ENCODE measurements at regions not wholly inside any gene's neighbourhood (a gene's known extent, or its start where the extent isn't known, plus 50 kb on each side); places are given as distances from the start of the nearest gene placed in this dataset.

DNA sequence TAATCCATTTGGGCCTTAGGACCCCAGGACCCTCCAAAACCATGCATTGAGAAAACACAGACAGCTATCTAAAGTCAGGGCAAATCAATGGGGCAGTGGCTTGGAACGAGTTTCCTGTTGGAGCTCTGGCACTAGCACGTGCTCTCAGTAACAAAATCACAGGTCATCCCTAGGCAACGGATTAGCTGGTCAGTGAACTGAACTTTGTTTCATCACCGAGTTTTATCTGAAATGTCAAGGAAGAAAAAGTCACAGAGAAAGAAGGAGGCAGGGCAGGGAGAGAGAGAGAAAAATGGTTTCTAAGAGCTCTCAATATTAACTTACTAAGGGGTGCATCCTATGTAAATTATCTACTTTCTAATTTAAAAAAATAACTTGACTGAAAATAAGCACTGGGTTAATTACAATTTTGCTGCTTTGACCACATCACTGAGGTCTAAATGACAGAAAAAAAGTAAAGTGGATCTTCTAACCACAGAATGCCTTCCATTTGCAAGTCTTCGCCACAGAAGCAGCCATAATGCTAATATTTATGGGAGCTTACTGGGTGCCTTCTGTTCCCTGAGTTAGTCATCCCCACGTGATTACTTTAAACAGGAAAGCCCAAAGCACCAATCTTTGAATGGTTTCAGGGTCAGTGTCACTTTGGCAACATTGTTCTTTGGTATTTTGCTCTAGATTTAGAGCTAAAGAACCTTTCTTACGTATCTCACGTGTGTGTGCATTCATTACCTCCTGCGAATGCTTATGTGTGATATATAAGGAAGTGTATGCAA lies 503.9 kb downstream of the RASEF start:
- in situ Hi-C loops (cut with HindIII; ENCODE audit: low pct_unique_long_range_greater_than_20kb, low sequenced_read_pairs): no loop called here
- DNase-seq (ENCODE audit: low read depth, low spot score): peak; percentile 75

DNA sequence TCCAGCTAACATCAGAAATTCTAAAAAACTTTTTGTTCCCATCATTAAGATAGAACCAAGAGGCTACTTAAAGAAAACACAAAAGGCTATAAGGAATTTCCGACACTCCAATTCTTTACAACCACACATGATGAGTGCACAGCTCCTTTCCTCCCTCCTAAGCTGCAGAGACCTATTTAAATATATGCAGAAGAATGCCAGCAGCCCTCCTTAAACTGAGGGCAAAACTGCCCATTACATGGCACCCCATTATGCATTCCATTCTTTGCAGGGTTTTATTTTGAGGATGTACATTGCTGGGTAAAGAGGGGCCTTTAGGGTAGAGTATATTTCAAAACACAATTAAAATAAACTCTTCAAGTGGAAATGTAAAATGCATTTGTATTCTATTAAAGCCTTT lies 502.9 kb downstream of the RASEF start:
- no peak for DNase-seq (ENCODE audit: low read depth, low spot score)
- in situ Hi-C loops (cut with HindIII; ENCODE audit: low pct_unique_long_range_greater_than_20kb, low sequenced_read_pairs): no loop called here

DNA sequence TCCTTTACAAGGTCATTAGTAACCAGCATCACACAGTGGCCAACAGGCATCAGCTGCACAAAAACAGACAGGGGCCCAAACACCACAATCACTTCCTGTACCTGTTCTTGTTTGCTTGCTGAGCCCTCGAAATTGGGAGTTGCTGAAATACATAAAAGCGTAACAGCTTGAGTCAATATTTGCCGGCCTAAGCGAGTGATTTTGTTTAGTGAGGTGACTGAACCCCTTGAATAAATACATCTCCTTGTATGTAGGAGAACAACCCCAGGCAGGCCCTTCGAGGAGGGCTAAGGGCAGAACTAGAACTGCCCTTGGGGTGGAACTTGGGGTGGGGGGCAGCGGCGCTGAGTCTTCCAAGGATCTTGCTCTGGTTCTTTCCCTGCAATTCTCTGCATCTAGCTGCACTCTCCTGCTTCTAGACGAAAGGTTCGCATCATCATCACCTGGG lies 502.5 kb downstream of the RASEF start:
- no peak for DNase-seq (ENCODE audit: low read depth, low spot score)
- in situ Hi-C loops (cut with HindIII; ENCODE audit: low pct_unique_long_range_greater_than_20kb, low sequenced_read_pairs): no loop called here

DNA sequence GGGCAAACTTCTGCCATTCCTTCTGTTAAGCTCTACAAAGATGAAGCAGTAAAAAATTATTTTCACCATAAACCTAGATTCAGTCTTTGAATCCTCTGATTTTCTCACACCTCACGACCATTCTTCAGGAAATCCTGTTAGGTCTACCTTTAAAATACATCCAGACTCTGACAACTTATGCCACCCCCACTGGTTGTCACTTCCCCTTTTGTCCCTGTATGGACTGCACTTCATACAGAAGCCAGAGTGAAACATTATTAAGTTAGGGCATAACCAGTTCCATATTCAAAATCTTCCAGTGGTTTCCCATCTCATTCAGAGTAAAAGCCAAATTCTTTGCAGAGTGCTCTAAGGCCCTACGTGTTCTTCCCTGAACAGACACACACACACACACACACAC lies 499.8 kb downstream of the RASEF start:
- in situ Hi-C loops (cut with HindIII; ENCODE audit: low pct_unique_long_range_greater_than_20kb, low sequenced_read_pairs): no loop called here
- DNase-seq (ENCODE audit: low read depth, low spot score): no peak

DNA sequence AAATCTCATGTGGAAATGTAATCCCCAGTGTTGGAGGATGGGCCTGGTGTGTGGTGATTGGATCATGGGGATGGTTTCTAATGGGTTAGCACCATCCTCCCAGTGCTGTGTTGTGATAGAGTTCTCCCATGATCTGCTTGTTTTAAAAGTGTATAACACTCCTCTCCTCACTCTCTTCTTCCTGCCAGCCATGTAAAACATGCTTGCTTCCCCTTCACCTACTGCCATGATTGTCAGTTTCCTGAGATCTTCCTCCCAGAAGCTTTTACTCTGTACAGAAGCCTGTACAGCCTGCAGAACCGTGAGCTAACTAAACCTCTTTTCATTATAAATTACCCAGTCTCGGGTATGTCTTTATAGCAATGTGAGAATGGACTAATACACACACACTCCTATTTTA lies 499.1 kb downstream of the RASEF start:
- DNase-seq (ENCODE audit: low read depth, low spot score): no peak
- in situ Hi-C loops (cut with HindIII; ENCODE audit: low pct_unique_long_range_greater_than_20kb, low sequenced_read_pairs): no loop called here

DNA sequence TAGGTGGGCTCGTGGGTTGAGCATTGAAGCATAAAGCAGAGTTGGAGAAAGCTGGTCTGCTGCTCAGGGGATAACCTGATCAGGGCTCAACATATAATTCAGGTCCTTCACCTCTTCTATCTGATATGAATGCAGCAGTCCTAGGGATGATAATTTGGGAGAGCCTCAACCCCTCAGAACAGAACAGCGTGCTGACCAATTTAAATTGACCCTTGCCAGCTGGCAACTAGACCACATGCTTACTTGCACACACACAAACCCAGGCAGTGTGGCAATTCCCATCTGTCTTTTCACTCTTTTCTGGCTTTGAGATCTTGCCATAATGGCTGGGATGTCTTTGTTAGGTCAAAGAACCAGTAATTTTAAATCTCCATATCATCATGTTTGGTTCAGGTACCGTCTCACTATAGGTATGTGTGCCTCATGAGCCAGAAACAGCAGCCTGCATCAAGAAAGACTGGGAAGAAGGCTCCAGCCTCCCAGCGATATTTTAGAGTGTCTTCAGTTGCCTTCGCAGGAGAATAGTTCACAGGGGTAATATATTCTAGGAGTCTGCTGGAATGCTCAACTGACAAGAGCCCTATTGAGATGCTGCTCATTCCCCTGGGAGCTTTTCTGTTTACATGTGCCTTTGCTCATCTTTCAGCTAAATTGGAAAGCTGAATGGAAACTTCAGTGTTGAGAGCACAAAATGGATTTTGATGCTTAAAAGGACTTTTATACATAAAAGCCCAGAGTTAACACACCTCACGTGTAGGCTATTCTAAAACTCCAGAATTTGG lies 497.6 kb downstream of the RASEF start:
- in situ Hi-C loops (cut with HindIII; ENCODE audit: low pct_unique_long_range_greater_than_20kb, low sequenced_read_pairs): no loop called here

DNA sequence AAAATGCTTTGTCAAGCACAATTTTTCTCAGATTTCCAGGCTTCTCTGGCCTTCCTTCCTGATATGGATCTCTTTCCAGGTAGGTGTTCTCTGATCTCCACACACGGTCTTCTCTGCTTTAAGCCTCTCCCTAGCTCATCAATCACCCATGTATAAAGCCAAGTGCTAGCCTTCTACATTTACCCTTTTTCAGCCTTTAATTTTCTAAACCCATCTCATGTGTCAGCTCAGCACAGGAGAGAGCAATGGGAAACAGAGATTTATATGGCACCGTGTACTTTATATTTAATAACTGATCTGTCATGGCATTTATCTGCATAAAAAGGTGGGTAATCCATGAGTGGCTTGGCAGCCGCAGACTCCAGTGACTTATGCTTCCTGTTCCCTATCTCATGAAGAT lies 495.0 kb downstream of the RASEF start:
- no peak for DNase-seq (ENCODE audit: low read depth, low spot score)
- in situ Hi-C loops (cut with HindIII; ENCODE audit: low pct_unique_long_range_greater_than_20kb, low sequenced_read_pairs): no loop called here

More for the DNA sequence above, 497.6 kb downstream of the RASEF start:
- DNase-seq (ENCODE audit: low read depth, low spot score): peak; percentile 92

DNA sequence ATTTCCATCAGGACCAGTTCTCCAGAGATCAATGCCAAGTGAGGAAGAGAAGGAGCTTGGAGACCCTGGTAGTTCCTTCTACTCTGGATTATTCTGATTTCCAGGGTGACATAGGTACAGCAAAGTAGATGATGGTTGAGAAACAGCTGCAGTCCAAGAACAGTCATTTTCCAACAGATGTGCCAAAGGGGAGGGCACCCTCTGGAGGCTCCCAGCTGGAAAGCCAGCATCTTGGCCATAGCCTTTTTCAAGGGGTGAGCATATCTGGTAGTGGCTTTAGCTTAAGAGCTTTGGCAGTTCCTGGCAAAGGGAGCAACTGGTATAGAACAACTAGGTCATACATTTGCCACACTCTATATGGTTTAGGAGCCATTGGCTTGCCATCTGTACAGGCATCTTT lies 492.7 kb downstream of the RASEF start:
- in situ Hi-C loops (cut with HindIII; ENCODE audit: low pct_unique_long_range_greater_than_20kb, low sequenced_read_pairs): no loop called here

DNA sequence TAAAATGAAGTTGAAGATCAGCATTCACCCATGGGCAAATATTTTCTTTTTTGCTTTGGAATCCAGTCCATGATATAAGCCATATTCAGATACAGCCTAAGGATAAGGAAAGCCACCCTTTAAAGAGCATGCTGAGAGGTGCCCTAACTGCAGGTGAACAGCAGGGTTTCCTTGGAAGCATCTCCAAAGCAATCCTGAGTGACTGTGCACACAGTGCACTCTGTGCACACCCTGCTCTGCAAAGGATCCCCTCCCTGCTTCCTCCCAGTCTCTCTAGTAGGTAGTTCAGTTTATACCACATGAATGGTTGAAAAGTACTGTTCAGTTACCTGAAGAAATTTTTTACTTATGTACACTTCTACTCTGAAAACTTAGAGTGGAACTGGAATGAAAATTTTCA lies 491.4 kb downstream of the RASEF start:
- DNase-seq (ENCODE audit: low read depth, low spot score): no peak
- in situ Hi-C loops (cut with HindIII; ENCODE audit: low pct_unique_long_range_greater_than_20kb, low sequenced_read_pairs): no loop called here

More for the DNA sequence above, 492.7 kb downstream of the RASEF start:
- DNase-seq (ENCODE audit: low read depth, low spot score): peak; percentile 54

DNA sequence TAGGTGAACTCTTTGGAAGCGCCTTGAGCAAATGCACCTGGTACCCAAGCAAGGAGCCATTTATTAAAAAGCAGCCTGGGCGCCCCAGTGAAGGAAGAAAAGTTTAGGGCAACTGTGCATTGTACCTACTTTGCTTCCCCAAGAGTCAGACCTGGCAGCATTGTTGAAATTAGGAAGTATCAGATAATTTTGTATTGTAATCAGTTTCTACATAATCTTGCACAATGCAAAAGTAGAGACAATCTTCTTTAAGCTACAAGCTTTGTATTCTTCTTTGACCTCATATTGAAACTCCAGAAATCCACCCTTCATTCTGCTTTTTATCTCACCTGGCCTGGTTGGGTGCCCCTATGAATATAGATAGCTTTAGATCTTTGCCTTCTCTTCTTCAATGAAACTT lies 490.8 kb downstream of the RASEF start:
- in situ Hi-C loops (cut with HindIII; ENCODE audit: low pct_unique_long_range_greater_than_20kb, low sequenced_read_pairs): no loop called here
- no peak for DNase-seq (ENCODE audit: low read depth, low spot score)

DNA sequence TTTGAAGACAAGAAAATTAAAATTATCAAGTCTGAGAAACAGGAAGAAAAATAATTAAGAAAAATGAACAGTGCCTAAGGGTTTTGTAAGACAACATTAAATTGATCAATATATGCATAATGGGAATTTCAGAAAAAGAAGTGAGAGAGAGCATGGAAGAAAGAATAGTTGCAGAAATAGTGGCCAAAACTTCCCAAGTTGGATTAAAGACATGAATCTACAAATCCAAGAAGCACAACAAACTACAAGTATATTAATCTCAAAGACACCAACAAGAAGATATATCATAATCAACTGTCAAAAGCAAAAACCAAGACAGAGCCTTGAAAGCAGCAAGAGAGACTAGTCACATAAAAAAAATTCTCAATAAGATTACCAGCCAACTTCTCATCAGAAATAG lies 488.0 kb downstream of the RASEF start:
- DNase-seq (ENCODE audit: low read depth, low spot score): no peak
- in situ Hi-C loops (cut with HindIII; ENCODE audit: low pct_unique_long_range_greater_than_20kb, low sequenced_read_pairs): no loop called here

DNA sequence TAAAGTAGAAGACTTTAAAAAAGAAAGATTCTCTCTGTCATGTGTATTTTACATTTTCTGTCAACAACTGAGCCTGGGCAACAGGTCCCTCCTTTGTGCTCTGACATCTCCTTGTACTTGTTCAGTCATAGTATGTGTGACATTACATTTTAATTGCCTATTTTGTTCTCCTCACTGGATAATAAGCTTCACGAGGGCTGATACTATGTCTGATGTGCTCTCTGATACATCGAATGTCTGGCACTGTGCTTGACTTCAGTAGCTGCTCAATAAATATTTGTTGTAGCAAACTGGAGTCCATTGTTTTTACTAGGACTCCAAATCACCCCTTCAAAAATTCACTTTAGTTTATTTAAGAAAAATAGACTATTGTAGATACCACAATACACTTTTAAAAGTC lies 482.0 kb downstream of the RASEF start:
- no peak for DNase-seq (ENCODE audit: low read depth, low spot score)
- in situ Hi-C loops (cut with HindIII; ENCODE audit: low pct_unique_long_range_greater_than_20kb, low sequenced_read_pairs): no loop called here

DNA sequence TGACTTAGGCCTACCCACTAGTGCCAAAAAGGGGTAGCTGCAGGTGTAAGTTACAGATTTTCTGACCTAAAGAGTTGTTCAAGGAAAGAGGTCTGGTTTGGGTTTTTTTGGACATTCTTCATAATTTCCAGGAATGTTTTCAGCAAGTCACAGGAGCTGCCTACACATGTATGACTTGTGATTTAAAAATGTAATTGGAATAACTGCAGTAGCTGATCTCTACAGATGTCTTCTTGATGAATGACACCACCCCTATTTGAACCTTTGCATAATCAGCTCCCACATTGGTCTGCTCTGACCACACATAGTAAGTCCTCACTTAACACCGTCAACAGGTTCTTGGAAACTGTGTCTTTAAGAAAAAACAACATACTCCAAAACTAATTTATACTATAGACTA lies 481.4 kb downstream of the RASEF start:
- in situ Hi-C loops (cut with HindIII; ENCODE audit: low pct_unique_long_range_greater_than_20kb, low sequenced_read_pairs): no loop called here
- no peak for DNase-seq (ENCODE audit: low read depth, low spot score)

DNA sequence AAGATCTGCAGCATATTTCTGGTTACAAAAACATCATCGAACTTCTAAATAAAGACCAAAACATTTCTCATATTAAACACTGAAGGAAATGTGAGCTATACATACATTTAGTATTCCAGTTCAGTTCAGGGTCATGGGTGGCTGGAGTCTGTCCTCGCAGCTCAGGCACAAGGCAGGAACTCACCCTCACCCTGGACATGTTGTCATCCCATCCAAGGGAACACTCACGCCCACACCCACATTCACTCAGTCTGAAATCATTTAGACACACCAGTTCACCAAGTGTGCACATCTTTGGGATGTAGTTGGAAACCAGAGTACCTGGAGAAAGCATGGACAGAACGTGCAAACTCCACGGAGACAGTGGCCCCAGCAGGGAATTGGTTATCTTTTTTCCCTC lies 481.0 kb downstream of the RASEF start:
- no peak for DNase-seq (ENCODE audit: low read depth, low spot score)
- in situ Hi-C loops (cut with HindIII; ENCODE audit: low pct_unique_long_range_greater_than_20kb, low sequenced_read_pairs): no loop called here

DNA sequence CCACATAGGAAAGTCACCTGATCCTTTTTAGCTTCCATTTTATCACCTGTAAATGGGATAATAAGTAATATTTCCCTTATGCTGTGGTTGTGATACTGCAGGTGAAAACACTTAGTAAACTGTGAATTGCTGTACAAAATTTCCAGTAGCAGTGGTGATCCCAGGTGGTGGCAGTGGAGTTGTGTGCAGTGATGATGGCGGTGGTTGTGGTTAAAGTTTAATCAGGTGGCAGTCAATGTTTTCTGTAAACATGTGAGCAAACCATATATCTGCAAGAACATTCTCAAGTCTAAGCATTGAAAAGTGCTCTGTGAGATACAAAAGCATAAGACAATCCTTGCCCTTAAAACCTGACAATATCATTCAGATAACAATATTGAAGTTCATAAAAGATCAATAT lies 480.2 kb downstream of the RASEF start:
- in situ Hi-C loops (cut with HindIII; ENCODE audit: low pct_unique_long_range_greater_than_20kb, low sequenced_read_pairs): no loop called here
- no peak for DNase-seq (ENCODE audit: low read depth, low spot score)

DNA sequence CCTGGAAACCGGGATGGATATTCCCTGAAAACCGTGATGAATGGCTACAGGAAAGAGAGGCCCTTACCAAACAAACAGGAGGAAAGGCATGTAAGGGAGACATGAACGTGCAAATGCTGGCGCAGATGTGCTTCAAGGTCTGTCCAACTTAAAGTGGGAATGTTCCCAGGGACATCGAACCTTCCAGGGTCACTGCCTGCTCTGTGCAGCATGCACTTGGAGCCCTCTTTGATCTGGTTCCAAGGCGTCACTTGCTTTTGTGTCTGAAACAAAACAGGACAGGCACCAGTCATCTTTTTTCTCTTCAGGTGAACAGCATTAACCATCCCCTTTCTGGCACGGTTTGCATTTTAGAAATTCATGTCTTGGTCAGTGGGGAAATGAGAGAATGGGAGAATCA lies 479.4 kb downstream of the RASEF start:
- no peak for DNase-seq (ENCODE audit: low read depth, low spot score)
- in situ Hi-C loops (cut with HindIII; ENCODE audit: low pct_unique_long_range_greater_than_20kb, low sequenced_read_pairs): no loop called here

DNA sequence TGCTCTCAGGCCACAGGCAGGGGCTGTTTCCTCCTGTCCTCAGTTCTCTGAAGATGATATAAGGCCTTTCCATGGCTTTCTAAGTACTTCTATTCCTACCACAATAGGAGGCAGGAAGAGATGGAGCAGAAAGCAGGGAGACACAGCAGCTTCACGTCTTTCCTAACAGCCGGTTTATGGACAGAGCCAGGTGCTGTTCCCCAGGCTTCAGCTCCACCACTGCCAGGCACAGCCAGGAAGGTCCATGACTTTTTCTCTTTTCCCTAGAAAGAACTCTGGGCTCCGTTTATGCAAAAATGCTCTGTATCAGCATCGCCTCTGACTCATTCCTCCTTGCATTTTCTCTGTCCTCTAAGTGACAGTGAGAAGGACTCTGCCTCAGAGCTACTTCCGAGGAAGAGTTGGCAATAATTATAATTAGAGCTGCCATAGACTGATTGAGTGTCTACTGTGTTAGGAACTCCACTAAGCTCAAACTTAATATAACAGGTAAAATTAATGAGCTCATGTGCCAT lies 478.5 kb downstream of the RASEF start:
- in situ Hi-C loops (cut with HindIII; ENCODE audit: low pct_unique_long_range_greater_than_20kb, low sequenced_read_pairs): no loop called here
- no peak for DNase-seq (ENCODE audit: low read depth, low spot score)

DNA sequence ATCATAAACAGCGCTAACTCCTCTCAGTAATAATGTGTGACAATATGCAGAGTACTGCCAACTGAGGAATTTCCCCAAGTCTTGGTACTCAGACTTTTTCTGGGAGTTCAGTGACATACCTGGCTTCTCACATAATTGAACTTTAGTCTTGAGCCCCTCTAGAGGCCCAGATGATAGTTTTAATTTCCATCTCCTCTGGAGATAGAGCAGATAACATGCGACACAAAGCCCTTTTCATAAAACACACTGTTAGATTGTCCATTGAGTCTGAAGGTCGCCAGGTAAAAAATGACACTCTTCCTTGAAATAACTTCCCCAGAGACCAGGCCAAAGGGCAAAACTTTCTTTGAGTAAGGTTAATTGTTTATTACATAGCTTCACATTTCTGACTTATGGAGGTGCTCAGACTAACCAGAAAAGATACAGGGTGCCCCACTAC lies 476.0 kb downstream of the RASEF start:
- DNase-seq (ENCODE audit: low read depth, low spot score): no peak
- in situ Hi-C loops (cut with HindIII; ENCODE audit: low pct_unique_long_range_greater_than_20kb, low sequenced_read_pairs): no loop called here
